GM18867 (cell line): ENCODE measurements at regions not wholly inside any gene's neighbourhood (a gene's known extent, or its start where the extent isn't known, plus 50 kb on each side); places are given as distances from the start of the nearest gene placed in this dataset.

Experiments
- ATAC-seq: cut with Tn5 transposase; IDR thresholded peaks from one replicate; pipeline ENCODE4 v1.9.1; 2021; ENCODE audit warnings: mild to moderate bottlenecking, moderate library complexity; ENCODE audit not compliant: unreplicated experiment

DNA sequence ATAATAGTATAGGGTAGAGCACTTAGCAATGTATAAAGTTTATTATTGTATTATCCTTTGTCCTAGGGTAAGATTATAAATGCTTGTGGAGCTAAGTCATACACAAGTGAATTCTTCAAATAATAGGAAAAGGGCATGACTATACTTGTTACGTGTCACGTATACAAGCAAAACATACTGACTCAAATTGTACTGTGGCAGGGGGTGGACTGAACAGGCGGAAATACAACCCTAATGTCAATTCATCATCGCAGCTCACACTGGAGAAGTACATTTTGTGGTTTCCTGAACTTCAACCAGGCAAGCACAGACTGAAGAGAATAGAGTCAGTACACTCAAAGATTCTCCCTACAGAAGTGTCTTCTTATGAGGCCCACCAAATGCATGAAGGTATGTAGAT lies 201.0 kb downstream of the MBD2 start:
- no peak for ATAC-seq

DNA sequence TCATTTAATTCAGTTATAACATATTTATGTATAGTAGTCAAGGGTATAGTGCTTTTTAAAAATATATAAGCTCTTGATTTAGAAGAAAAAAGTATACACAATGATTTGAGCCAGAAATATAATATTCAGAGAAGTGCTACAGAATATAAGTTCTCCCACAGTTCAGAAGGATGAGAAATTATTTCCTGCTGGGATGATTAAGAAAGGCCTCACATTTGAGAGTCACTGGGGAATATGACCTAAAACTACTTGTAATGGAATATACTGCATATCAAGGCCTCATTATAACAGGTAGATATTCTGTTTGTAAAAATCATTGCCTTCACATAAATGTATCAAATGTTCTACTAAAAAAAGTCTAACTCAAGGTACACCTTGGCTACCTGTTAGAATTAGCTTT lies 203.5 kb downstream of the MBD2 start:
- ATAC-seq = no peak

DNA sequence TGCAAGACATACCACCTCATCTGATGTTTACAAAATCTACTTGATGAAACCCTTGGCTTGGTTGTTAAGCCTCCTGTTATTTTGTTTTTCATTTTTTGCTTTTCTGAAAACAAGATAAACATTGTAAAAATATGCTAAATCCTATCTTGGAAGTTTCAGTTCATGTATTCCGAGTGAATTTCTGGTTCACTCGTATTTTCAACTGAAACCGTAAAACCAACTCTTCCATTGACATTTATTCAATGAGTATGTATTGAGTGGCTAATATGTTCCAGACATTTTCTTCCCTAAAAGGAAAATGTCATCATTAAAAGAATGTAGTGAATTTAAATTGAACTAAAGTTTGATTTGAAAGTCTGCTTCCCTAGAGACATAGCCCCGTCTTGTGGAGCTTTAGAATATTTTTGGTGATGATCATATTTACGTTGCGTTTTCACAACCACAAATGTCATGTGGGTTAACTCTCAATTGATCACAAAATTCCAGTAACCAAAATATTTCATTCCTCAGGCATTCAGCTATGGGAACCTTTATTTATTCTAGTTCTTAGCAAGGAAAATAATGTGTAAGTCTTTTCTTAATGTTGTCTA lies 204.2 kb downstream of the MBD2 start:
- no peak for ATAC-seq

DNA sequence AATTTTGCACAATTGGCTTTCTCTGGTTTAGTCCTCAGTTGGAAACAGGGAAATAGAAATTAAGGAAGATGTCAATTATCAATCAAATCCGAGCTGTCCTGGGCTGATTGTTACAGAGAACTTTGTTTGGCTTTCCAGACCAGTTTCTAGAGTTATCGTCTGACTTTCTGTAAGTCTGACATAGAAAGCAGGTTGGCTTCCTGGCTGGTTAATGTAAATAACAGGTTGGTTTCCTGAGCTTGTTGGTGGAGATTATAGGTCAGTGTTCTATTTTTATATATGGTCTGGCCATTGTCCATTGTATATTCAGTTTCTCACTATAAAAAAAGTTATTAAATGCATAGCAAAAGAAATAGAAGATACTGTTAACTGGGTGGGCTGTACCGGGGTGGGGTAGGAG lies 204.8 kb downstream of the MBD2 start:
- ATAC-seq = no peak

DNA sequence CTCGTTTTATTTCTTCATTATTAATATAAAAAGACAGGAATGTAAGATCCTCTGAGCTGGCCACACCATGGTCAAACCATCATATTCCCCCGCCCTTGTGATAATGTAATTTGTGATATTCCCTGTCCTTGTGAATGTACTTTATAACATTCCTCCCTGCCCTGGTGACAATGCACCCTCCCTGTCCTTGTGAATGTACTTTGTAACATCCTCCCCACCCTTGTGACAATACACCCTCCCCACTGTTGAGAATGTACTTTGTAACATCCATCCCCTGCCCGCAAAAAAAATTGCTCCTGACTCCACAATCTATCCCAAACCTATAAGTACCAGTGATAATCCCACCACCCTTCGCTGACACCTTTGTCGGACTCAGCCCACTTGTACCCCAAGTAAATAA lies 211.0 kb downstream of the MBD2 start:
- ATAC-seq = no peak

DNA sequence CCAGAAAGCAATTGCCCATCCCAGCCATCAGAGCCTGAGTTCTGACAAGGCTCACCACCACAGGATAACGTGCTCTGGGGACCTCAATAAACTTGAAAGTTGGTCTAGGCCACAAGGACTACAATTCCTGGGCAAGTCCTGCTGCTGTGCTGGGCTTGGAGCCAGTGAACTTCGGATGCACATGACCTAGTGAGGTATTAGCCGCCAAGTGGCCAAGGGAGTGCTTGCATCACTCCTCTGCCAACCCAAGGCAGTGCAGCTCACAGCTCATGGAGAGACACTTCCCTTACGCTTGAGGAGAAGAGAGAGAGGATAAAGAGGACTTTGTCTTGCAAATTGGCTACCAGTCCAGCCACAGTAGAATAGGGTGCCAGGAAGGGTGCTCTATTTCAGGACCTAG lies 219.6 kb downstream of the MBD2 start:
- no peak for ATAC-seq

DNA sequence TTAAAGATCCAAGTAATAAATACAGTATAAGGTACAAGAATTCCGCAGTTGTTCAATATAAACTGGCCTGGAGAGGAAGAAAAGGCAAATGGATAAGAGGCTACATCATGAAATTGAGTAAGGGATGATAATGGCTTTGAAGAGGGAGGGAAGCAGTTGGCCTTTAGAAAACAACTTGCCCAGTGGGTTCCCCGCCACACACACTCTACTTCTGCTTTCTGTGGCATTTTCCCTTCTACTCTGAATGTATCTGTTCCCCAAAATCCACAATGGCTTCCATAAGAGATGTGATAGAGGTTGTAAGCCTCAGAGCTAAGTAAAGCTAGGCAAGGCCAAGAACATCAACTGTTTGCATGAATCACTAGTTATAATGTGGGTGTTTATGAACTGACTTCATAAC lies 221.3 kb downstream of the MBD2 start:
- ATAC-seq = no peak

DNA sequence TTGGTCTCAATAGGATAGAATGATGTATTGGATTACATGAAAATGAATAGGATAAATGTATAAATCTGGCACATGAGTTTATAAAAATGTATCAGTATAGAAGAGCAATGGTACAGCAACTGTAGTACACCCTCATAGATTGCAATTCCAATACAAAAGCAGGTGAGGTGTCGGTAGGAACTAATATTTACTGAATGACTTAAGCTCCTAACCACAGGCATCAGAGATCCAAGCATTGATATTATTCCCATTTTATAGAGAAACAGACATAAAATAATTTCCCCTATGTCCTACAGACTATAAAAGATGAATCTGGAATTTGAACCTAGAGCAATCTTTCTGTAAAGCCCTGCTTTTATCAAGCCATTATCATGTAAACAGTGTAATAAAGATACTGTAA lies 227.4 kb downstream of the MBD2 start:
- no peak for ATAC-seq

DNA sequence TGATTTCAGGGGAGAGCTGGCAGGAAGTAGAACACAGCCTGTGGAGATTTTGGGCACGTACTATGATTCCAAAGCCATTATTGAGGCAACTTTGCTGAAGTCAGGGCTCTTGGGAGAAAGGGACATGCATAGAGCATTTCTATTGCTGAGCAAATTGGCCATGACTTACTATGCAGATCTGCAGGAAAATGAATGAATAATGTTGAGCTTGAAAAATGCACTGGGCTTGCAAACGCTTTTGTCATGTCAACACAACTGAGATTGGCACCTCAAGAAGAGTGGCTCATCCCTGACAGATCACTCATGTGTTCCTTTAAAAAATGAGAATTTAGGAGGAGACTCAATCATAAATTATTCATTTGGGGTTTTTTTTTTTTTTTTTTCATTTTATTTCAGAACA lies 230.5 kb downstream of the MBD2 start:
- ATAC-seq = no peak

DNA sequence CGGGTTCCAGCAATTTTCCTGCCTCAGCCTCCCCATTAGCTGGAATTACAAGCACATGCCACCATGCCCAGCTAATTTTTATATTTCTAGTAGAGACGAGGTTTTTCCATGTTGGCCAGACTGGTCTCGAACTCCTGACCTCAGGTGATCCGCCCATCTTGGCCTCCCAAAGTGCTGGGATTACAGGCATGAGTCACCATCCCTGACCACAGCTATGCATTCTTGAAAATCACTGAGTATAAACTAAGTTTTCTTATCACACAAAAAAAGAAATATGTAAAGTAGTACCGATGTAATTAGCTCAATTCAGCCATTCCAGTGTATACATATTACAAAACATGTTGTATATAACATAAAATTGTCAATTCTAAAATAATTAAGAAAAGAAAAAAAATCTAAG lies 232.7 kb downstream of the MBD2 start:
- no peak for ATAC-seq

DNA sequence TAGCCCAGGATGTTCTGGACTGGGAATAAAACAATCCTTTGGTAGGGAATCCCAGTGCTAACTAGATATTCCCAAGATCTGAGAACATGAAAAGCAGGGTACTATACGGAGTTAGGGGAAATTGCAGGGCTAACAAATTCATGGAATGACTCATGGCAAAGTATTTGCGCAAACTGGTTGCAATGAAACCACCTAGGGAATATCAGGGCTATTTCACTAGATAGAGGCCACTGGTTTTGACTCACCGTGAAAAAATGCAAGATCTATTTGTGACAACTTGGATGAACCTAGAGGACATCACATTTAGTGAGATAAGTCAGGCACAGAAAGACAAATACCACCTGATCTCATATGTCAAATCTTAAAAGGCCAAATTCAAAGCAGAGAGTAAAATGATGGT lies 233.3 kb downstream of the MBD2 start:
- ATAC-seq = no peak

DNA sequence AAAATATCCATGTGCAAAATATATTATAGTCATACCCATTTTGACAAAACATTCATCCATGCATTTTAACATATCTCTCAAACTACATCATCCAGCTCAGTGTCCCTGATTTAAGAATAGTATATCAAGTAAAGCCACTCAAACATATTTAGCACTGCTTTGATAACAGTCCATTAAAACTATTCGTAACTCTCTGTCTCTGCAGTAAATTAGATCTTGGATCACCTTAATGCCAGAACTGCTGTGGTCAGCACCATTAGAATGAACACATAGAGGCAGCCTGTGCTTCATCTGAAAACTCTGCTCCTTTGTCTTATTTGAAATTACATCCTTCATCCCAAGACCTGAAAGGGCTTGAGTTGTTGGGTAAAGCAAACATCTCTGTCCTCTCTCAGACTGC lies 234.0 kb downstream of the MBD2 start:
- ATAC-seq = no peak

DNA sequence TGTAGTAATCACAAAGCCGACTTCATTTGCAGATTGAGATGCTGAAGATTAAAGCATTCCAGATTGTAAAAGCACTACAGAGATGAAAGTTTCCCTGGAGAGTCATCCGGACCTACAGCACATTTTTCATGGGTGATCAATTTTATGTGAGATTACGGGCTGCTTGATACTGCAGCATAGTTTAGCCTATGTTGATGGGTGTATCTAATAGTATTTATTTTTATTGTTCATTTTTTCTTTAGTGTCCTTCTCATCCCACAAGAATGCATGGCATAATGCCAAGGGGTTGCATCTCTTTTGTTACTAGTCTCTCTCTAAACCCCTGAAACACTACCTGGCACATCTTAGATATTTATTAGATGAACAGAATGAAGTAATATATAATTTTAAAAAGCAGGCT lies 240.4 kb downstream of the MBD2 start:
- no peak for ATAC-seq

DNA sequence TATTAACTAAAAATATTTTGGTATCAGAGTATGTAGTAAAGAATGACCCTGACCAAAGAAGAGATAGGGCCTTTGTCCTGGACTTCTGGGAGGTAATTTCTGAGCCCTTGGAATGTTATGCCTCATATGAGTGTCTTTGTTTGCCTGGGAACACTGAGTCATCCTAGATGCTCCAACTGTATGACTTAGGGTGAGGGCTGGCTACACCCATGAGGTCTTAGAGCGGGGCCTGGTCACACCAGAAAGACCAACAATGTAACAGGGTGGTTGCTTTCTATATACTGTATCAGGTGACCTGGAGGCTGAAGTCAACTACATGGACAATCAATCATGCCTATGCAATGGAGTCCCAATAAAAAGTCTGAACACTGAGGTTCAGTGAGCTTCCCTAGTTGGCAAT lies 253.1 kb downstream of the MBD2 start:
- ATAC-seq = no peak

DNA sequence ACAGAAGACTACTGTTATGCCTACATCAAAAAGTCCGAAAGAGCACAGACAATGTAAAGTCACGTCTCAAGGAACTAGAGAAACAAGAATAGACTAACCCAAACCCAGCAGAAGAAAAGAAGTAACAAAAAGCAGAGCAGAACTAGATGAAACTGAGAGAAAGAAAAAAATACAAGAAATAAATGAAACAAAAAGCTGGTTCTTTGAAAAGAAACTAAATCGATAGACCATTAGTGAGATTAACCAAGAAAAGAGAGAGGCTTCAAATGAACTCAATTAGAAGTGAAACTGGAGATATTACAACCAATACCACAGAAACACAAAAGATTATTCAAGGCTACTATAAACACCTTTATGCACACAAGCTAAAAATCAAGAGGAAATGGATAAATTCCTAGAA lies 271.8 kb downstream of the MBD2 start:
- ATAC-seq = peak; percentile 89

DNA sequence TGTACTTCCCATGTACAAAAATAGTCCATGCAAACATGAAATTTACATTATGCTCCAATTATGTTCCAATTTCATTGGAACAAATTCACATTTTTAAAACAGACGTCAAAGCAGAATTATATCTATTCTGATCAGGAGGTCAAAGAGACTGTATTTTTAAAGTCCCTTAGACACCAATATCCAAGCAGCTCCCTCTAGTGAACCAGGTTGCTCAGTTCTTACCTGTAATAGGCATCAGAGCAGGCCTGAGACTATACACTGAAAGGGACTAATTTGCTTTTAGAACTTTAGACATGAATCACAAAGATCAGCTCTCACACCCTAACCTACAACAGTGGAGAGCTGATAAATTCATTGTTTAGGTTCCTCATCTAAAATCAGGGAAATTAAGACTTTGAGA lies 273.9 kb downstream of the MBD2 start:
- ATAC-seq = no peak

DNA sequence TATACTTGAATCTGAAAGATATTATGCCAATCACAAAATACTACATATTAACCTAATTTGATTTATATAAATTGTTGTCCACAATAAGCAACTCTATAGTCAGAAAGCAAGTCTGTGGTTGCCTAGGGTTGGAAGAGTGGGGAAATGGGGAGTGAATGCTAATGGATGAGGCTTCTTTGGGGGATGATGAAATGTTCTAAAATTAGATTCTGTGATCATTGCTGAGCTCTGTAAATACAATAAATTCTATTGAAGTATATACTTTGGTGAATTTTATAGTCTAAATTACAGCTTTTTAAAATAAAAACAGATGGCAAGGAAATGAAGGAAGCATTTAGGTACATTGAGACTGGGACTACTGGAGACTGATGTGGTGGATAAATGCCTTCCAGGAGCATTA lies 275.5 kb downstream of the MBD2 start:
- no peak for ATAC-seq

DNA sequence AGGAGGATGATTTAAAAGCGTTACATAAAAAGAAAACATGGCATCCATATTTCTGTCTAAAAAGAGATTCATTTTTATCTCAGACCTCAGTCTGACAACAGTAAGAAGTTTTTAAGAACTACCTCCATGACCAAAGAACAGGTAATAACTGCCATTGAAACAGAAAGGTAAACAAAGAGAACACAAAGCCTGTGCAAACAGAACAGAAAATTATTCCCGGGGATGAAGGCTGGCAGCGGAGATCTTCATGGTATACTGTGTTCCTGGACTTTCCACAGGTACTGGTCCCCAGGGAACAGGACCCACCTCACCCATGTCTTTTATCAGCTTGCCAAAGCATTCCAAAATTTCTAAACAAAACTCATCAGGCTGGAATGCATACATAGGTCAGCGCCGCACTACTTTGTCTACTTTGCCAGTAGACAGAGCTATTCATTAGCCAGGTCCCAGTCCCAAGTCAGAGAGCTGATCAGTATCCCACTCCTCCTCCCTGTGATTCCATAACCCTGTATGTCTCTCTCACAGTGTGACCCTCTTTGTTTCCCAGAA lies 277.3 kb downstream of the MBD2 start:
- ATAC-seq = no peak

DNA sequence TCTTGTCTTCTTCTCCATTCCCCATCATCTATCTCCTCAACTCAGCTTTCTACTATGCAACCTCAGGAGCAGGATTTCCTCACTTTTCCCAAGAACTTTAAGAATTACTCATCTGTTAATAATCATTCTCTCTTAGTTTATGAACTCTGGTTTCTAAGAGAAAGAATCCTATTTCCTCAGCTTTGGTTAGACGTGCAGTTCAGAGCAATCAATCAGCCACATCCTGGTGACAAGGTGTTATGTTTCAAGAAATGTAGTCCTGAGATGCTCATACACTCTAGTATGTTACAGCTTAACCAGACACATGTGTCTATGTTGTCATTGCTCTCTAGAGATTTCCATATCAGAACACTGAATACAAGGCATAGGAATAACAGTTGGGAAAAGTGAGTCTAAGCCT lies 277.9 kb downstream of the MBD2 start:
- no peak for ATAC-seq

DNA sequence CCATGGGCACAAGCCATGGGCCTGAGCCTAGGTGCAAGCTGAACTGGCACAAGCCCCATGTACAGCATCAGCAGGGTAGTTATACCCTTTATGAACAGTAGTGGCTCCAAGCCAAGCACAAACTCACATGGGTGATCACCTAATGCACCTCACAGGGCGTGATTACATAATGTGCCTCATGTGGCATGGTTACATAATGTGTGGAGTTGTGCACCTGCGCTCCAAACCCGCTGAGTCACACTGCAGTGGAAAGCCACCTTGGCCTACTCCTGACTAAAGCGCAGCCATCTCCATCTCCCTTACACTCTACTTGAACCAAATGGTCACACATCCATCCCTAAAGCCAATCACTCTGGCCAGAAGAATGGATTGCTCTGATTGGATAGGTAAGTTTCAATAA lies 279.7 kb downstream of the MBD2 start:
- ATAC-seq = no peak

DNA sequence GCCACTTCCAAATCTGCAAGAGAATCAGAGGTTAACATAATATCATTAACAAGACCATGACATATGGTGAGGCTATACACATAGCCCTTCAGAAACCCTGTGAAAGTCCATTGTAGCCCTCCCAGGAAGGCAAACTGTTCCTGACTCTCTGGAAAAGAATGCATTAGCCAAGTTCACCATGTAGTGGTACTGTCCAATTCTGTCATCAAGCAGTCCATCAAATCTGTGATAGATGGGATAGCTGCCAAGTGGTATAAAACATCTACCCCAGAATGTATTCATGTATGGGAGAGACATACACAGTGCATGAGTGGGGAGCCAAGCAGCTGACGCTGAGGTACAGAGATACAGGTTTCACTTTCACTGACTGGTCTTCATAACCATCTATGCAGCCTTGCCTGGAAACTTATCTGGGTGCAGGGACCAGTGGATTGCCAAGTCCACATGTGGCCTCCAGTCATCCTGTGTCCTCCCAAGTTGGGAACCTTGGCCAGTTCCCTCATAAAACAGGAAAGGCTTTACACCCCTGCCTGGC lies 281.1 kb downstream of the MBD2 start:
- no peak for ATAC-seq

DNA sequence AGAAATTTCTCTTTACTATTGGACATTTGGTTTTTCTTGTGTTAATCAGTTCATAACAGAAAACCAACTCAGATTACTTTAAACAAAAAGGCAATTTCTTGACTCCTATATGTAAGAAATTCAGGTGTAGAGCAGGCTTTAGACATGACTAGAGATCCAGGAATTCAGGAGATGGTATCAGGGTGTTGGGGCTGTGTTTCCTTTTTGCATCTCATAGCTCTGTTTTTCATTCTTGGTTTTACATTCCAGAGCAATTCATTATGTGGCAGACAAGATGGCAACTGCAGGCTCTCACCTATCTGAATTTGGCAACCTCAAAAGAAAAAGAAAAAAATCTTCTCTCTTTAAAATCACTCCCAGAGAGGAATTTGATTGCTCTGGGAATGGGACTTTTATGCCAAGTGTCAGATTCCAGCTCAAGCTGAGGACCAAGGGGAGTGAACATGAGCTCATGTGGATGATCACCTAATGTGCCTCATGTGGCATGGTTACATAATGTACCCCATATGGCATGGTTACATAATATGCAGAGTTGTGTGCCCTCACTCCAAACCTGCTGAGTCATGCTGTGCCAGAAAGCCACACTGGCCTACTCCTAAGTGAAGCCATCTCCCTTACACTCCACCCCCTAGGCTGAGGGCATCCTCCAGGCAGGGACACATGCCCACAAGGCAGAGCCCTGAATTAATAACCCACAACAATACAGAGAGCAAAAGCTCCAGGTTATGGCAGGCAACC lies 282.7 kb downstream of the MBD2 start:
- ATAC-seq = no peak

DNA sequence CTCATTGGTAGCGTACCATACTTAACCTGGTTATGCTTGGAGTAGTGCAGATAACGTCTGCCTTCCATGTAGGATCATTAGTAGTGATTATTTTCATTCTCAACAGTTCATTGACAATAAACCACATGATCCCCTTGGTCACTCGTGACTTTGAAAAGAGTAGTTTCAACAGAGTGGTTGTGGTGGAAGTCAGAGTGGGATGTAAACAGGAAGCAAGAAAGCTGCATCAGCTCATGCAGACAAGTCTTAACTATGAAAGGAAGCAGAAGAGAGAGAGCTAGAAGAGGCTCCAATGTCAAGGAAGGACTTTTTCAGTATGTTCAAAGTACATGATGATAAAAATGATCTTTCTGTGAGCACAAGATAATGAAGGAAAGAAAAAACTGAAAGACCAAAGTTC lies 287.4 kb downstream of the MBD2 start:
- no peak for ATAC-seq
